Pancreas (tissue), 10 donors: ENCODE measurements at regions not wholly inside any gene's neighbourhood (a gene's known extent, or its start where the extent isn't known, plus 50 kb on each side); places are given as distances from the start of the nearest gene placed in this dataset.

Source experiments
- ATAC-seq, 4 donors: fragments of 200-7000 bp; cut with Tn5 transposase; one replicate each; pipeline versions ENCODE4 v1.8.0 to v1.9.1; 2020; ENCODE audit warnings: mild to moderate bottlenecking in 4 of 4, moderate library complexity in 4 of 4
- DNase-seq, 6 donors: peaks; one replicate each; pipeline ENCODE4 v3.0.0-alpha.2; 2020
- FAIRE-seq: peaks from 2 replicates; lab custom pipeline; 2012; peaks lifted over from hg19 to GRCh38; lab: Jason Lieb, UNC
- H3K27ac ChIP-seq, 4 donors: fragments of 200-600 bp; sonication (generic); 1 replicate in 3 of 4; 2 replicates in 1 of 4; pipeline versions ENCODE4 v1.5.0 to v1.8.0; 2020
- H3K27me3 ChIP-seq, 4 donors: fragments of 200-600 bp; one replicate each; pipeline ENCODE4 v1.8.0; 2021
- H3K36me3 ChIP-seq, 3 donors: fragments of 200-600 bp; sonication (generic) in 1 of 3; one replicate each; pipeline versions ENCODE4 v1.5.0 to v1.8.0; 2020 to 2021
- H3K4me1 ChIP-seq, 3 donors: fragments of 200-600 bp; one replicate each; pipeline ENCODE4 v1.8.0; 2021
- H3K4me3 ChIP-seq, 4 donors: fragments of 200-600 bp; sonication (generic) in 2 of 4; one replicate each; pipeline versions ENCODE4 v1.5.0 to v1.8.0; 2020 to 2021
- H3K9me3 ChIP-seq, 4 donors: fragments of 200-600 bp; one replicate each; pipeline ENCODE4 v1.8.0; 2021
- CTCF ChIP-seq, 4 donors: fragments of 200-600 bp; sonication (generic) in 3 of 4; IDR thresholded peaks; one replicate each; pipeline versions ENCODE4 v1.5.0 to v1.8.0; 2021; ENCODE audit warnings: antibody characterized with exemption in 4 of 4
- WGBS, 2 donors: extraction: QIAGEN DNeasy Blood & Tissue Kit; methylation state at CpG; one replicate each; pipeline ENCODE4 v1.1.7; 2013; 5-methylcytosine and 5-hydroxymethylcytosine counted together
- intact Hi-C, 3 donors: fragments of 100-400 bp; cut with DNase I; formaldehyde crosslinking; loops; one replicate each; pipeline versions ENCODE4 v1.11.1 to v1.14.2; 2022
- donor health status: healthy with polysubstance abuse.
- donor health status: DM: no; HTN: no; CAD: no; lungs with moderate emphysema.
- donor health status: DM: no; HTN: no; CAD: no.
- donor health status: control.
- donor health status: control.
- donor health status: Bipolar disorder and iron deficiency.
- donor health status: DM: yes; HTN: yes; CAD: no.
- donor health status: DM: no; HTN: no; CAD: no.
- donor health status: DM: no; HTN: no; CAD: no.
- donor health status: DM: yes; HTN: yes; CAD: no.

DNA sequence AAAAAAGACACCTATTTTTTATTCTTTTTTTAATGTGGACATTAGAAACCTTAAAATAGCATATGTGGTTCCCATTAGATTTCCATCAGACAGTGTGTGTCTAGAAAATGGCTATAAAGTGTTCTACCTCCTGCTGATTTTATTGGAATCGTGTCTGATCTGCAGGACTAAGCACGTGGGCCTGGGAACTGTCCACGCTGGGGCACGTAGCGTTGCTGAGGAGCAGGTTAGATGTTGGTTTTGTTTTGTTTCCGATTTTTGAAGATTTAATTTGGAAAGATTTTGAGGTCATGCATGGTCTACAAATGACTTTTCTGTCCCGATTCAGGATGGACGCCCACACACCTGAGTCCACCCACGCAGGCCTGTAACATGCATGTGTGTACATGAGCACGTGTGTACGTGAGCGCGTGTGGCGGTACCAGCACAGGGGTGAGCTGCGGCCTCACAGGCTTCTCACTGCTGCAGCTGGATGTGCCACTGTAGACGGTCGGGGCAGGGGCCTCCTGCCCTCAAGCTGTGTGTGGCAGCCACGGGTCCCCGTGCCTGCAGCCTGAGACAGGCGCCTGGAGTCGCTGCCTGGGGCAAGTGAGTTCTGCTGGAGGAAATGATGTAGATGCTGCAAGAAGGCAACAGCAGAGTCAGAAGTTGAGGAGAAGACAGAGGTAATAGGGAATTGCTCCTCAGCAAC lies 99.7 kb upstream of the CTDP1 start:
- FAIRE-seq: no peak

GRCh38 chr18:79580498-79581171 lies 99.0 kb upstream of the CTDP1 start:
- peak in 3 of 6 donors; percentile 10 to 47 (median 34) for DNase-seq
- FAIRE-seq: no peak
- 72 to 82% methylated on average over 28 of the region's 28 CpGs for WGBS, 2 donors
- H3K27ac ChIP-seq: no peak overlapping the region
- H3K36me3 ChIP-seq: no peaks in the 10 kb centered on the region
- no peaks in the 10 kb centered on the region for H3K9me3 ChIP-seq
- ATAC-seq: no peak
- H3K27me3 ChIP-seq: no peaks in the 10 kb centered on the region
- peaks cover 12 to 23% (median 21%) of the 10 kb centered on the region in 3 donors for H3K4me1 ChIP-seq
- intact Hi-C loops: no loop called here
- TF ChIP-seq CTCF (IDR thresholded peaks at IDR 0.05): no peak
- no peak overlapping the region for H3K4me3 ChIP-seq

More for the DNA sequence above, 99.7 kb upstream of the CTDP1 start:
- DNase-seq (peak in 3 of 6 donors; percentile 8 to 42 (median 30)), ATAC-seq (no peak)
- no peaks in the 10 kb centered on the region for H3K9me3 ChIP-seq
- peaks cover 12 to 23% (median 21%) of the 10 kb centered on the region in 3 donors for H3K4me1 ChIP-seq
- no peaks in the 10 kb centered on the region for H3K36me3 ChIP-seq
- intact Hi-C loops: no loop called here
- H3K27me3 ChIP-seq: no peaks in the 10 kb centered on the region
- H3K27ac ChIP-seq: no peak overlapping the region
- no peak for TF ChIP-seq CTCF (IDR thresholded peaks at IDR 0.05)
- no peak overlapping the region for H3K4me3 ChIP-seq
- 74 to 81% methylated on average over 21 of the region's 21 CpGs for WGBS, 2 donors

DNA sequence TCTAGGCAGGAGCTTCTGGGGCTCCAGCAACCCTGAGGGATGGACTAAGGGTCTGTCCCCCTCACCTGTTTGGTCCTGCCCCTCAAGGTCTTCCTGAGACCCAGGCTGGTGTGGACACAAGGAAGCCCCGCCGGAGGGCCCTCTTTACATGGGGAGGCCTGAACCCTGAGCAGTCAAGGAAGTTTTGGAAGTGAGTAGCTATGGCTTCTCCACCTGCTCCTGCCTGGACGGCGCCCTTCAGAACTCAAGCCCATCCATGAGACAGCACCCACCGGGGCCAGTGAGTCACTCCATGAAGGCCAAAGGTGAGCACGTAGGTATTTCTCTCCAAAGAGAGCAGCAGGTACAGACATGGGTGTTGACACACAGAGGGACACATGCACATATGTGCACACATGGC lies 98.2 kb upstream of the CTDP1 start:
- Histone ChIP-seq H3K27me3 (no peaks in the 10 kb centered on the region), H3K4me3 (no peak overlapping the region), H3K36me3 (no peaks in the 10 kb centered on the region), H3K9me3 (no peaks in the 10 kb centered on the region), H3K4me1 (peaks cover 12 to 23% (median 20%) of the 10 kb centered on the region in 3 donors), H3K27ac (no peak overlapping the region)
- DNase-seq (peak in 2 of 6 donors; percentile 39 to 43), FAIRE-seq (no peak), ATAC-seq (no peak)
- TF ChIP-seq CTCF (IDR thresholded peaks at IDR 0.05): no peak
- 84 to 85% methylated on average over 6 of the region's 6 CpGs for WGBS, 2 donors
- intact Hi-C loops: no loop called here

GRCh38 chr18:79581911-79582310 lies 97.7 kb upstream of the CTDP1 start:
- H3K4me3 ChIP-seq: no peak overlapping the region
- H3K27ac ChIP-seq: no peak overlapping the region
- intact Hi-C loops: no loop called here
- FAIRE-seq (no peak), ATAC-seq (no peak), DNase-seq (peak in 1 of 6 donors; percentile 18)
- H3K9me3 ChIP-seq: no peaks in the 10 kb centered on the region
- no peak for TF ChIP-seq CTCF (IDR thresholded peaks at IDR 0.05)
- no peaks in the 10 kb centered on the region for H3K36me3 ChIP-seq
- peaks cover 10 to 18% (median 15%) of the 10 kb centered on the region in 3 donors for H3K4me1 ChIP-seq
- H3K27me3 ChIP-seq: no peaks in the 10 kb centered on the region
- WGBS, 2 donors: 85 to 95% methylated on average over 8 of the region's 8 CpGs

DNA sequence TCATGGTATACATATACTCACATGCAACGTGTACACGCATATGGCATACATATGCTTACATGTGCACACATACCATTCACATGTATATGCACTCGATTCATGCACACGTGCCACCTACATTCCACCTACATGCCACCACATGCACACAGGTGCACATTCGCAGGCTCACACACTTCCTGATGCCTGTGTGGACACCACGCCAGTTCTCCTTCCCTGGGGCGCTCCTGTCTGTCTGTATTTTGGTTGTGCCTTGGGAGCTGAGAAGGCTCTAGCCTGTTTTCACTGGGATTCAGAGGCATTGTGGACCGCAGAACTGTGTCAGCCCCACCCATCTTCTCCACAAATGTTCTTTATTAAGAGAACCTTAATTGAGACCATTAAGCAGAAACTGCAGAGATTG lies 96.6 kb upstream of the CTDP1 start:
- DNase-seq (peak in 2 of 6 donors; percentile 3 to 31), FAIRE-seq (no peak), ATAC-seq (no peak)
- H3K27me3 ChIP-seq: no peaks in the 10 kb centered on the region
- WGBS, 2 donors: 78 to 92% methylated on average over 8 of the region's 8 CpGs
- no peaks in the 10 kb centered on the region for H3K36me3 ChIP-seq
- no peak for TF ChIP-seq CTCF (IDR thresholded peaks at IDR 0.05)
- H3K4me1 ChIP-seq: peaks cover 0 to 9% (median 6%) of the 10 kb centered on the region in 3 donors
- intact Hi-C loops: no loop called here
- no peak overlapping the region for H3K4me3 ChIP-seq
- H3K27ac ChIP-seq: no peak overlapping the region
- H3K9me3 ChIP-seq: no peaks in the 10 kb centered on the region
